ENCODE measurements at regions not wholly inside any gene's neighbourhood (a gene's known extent, or its start where the extent isn't known, plus 50 kb on each side); places are given as distances from the start of the nearest gene placed in this dataset.

- no peak for TF ChIP-seq CTCF (IDR thresholded peaks at IDR 0.05; ENCODE audit: insufficient read depth, low read length)
- no peak for TF ChIP-seq GABPA (IDR thresholded peaks at IDR 0.05; ENCODE audit: low read depth)
- TF ChIP-seq POLR2AphosphoS5 (IDR thresholded peaks at IDR 0.05; ENCODE audit: low read depth) = no peak
- TF ChIP-seq REST (IDR thresholded peaks at IDR 0.05; ENCODE audit: insufficient replicate concordance, low read depth) = no peak
Observed at GRCh38 chr18:8932866-8933265, 169.6 kb upstream of the NDUFV2 start.

All from HL-60 (cell line).